PC-3 (cell line): ENCODE measurements at regions not wholly inside any gene's neighbourhood (a gene's known extent, or its start where the extent isn't known, plus 50 kb on each side); places are given as distances from the start of the nearest gene placed in this dataset.

Source experiments
- ATAC-seq: fragments of 200-7000 bp; cut with Tn5 transposase; 2 replicates; pipeline ENCODE4 v1.9.1; 2020; ENCODE audit warnings: mild to moderate bottlenecking, moderate library complexity
- BruUV-seq: library from RNA; stranded (reverse); fragments of 400-500 nt; replicated peaks from 2 replicates; lab custom pipeline; 2021; lab: Mats Ljungman, UMichigan
- CTCF ChIA-PET: fragments of 300-600 bp; sonication (Branson Sonifier 250); formaldehyde crosslinking; loops from one replicate; lab custom pipeline; 2022; ENCODE audit warnings: antibody characterized with exemption; lab: Charles Lee
- POLR2A ChIA-PET: fragments of 300-600 bp; sonication (Branson Sonifier 250); formaldehyde crosslinking; loops from one replicate; lab custom pipeline; 2022; ENCODE audit warnings: antibody characterized with exemption; ENCODE audit not compliant: unreplicated experiment; lab: Charles Lee
- DNase-seq: peaks from one replicate; pipeline ENCODE4 v3.0.0-alpha.2; 2015
- H2AFZ ChIP-seq: fragments of 300-600 bp; sonication (generic); 2 replicates; pipeline ENCODE4 v1.6.0; 2016; ENCODE audit warnings: antibody characterized with exemption, low read length
- H3F3A ChIP-seq: fragments of 300-600 bp; sonication (generic); one replicate; pipeline ENCODE4 v1.6.0; 2017; ENCODE audit warnings: antibody characterized with exemption, low read length, control low read depth, mild to moderate bottlenecking; ENCODE audit not compliant: unreplicated experiment
- H3K27ac ChIP-seq: fragments of 300-600 bp; sonication (generic); 2 replicates; pipeline ENCODE4 v1.5.1; 2016; ENCODE audit warnings: mild to moderate bottlenecking, low read length
- H3K27me3 ChIP-seq: fragments of 300-600 bp; sonication (generic); 2 replicates; pipeline ENCODE4 v1.6.1; 2016; ENCODE audit warnings: low read length, mixed read lengths
- H3K36me3 ChIP-seq: fragments of 300-600 bp; sonication (generic); 2 replicates; pipeline ENCODE4 v1.6.1; 2016; ENCODE audit warnings: low read depth, mixed run types, low read length, mixed read lengths
- H3K4me1 ChIP-seq: fragments of 300-600 bp; sonication (generic); 2 replicates; pipeline ENCODE4 v1.5.1; 2016; ENCODE audit warnings: low read length; ENCODE audit not compliant: insufficient read depth
- H3K4me2 ChIP-seq: fragments of 300-600 bp; sonication (generic); 2 replicates; pipeline ENCODE4 v1.6.0; 2016; ENCODE audit warnings: low read length
- H3K4me3 ChIP-seq: fragments of 300-600 bp; sonication (generic); 2 replicates; pipeline ENCODE4 v1.5.1; 2016; ENCODE audit warnings: mild to moderate bottlenecking, low read length, mixed read lengths
- H3K79me2 ChIP-seq: fragments of 300-600 bp; sonication (generic); 2 replicates; pipeline ENCODE4 v1.6.1; 2017; ENCODE audit warnings: low read length, mixed read lengths
- H3K9ac ChIP-seq: fragments of 300-600 bp; sonication (generic); 2 replicates; pipeline ENCODE4 v1.6.0; 2016; ENCODE audit warnings: mild to moderate bottlenecking, low read length
- H3K9me2 ChIP-seq: fragments of 300-600 bp; sonication (generic); replicated peaks from 2 replicates; pipeline ENCODE4 v1.6.1; 2016; ENCODE audit warnings: mixed run types, low read length, mixed read lengths
- H3K9me3 ChIP-seq: fragments of 300-600 bp; sonication (generic); 2 replicates; pipeline ENCODE4 v1.6.1; 2016; ENCODE audit warnings: low read length, mixed read lengths
- H4K20me1 ChIP-seq: fragments of 300-600 bp; sonication (generic); 2 replicates; pipeline ENCODE4 v1.6.1; 2016; ENCODE audit warnings: low read length, mixed read lengths
- EZH2 ChIP-seq: fragments of 300-600 bp; sonication (generic); IDR thresholded peaks from one replicate; pipeline ENCODE4 v1.6.1; 2017; ENCODE audit warnings: antibody characterized with exemption, mild to moderate bottlenecking, low read length; ENCODE audit not compliant: unreplicated experiment
- EZH2phosphoT487 ChIP-seq: fragments of 300-600 bp; sonication (generic); IDR thresholded peaks from 2 replicates; pipeline ENCODE4 v1.6.1; 2018; ENCODE audit warnings: mild to moderate bottlenecking, antibody characterized with exemption, low read length, borderline replicate concordance
- intact Hi-C: fragments of 100-400 bp; cut with micrococcal nuclease; formaldehyde crosslinking; loops from 2 replicates; pipeline ENCODE4 v1.9.0; 2023
- TF ChIP-seq, protein P1 (sequence below): fragments of 300-600 bp; sonication (generic); conservative IDR thresholded peaks from 2 replicates; pipeline ENCODE4 v1.5.1; 2017; ENCODE audit warnings: antibody characterized with exemption, low read depth, mild to moderate bottlenecking, low read length

DNA sequence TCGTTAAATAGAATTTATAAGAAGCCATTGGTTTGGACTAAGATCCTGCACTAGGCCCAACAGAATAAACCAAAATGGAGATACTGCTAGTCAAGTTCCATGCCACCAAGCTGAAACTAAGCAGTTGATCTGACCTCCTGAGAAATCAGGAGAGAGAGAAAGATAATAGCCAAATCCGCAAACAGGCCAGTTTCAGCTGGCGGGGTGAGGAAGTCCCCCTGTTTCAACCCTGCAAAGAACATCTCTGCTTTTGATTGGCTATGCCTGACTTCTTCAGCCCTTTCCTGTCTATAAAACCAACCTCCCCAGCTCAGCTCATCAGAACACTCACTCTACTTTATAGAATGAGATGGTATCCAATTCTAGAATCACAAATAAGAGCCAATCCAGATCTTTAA lies 543.3 kb upstream of the ID2 start:
- H3K27ac ChIP-seq = no peak overlapping the region
- no TSS peak for BruUV-seq
- no peaks in the 10 kb centered on the region for H3K36me3 ChIP-seq
- TF ChIP-seq, protein P1, sequence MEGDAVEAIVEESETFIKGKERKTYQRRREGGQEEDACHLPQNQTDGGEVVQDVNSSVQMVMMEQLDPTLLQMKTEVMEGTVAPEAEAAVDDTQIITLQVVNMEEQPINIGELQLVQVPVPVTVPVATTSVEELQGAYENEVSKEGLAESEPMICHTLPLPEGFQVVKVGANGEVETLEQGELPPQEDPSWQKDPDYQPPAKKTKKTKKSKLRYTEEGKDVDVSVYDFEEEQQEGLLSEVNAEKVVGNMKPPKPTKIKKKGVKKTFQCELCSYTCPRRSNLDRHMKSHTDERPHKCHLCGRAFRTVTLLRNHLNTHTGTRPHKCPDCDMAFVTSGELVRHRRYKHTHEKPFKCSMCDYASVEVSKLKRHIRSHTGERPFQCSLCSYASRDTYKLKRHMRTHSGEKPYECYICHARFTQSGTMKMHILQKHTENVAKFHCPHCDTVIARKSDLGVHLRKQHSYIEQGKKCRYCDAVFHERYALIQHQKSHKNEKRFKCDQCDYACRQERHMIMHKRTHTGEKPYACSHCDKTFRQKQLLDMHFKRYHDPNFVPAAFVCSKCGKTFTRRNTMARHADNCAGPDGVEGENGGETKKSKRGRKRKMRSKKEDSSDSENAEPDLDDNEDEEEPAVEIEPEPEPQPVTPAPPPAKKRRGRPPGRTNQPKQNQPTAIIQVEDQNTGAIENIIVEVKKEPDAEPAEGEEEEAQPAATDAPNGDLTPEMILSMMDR = no peak
- no peak for TF ChIP-seq EZH2
- TF ChIP-seq EZH2phosphoT487 = no peak
- ChIA-PET CTCF (interaction anchor here (0.5 kb wide), 1 partner anchor 502 kb away, joined by 3 read pairs; no protein-coding TSS in a partner anchor), POLR2A (no interaction called here)
- H3K9ac ChIP-seq = no peak overlapping the region
- H3K79me2 ChIP-seq = no peaks in the 10 kb centered on the region
- no peak overlapping the region for H3K4me2 ChIP-seq
- no peaks in the 10 kb centered on the region for H3F3A ChIP-seq
- H3K9me2 ChIP-seq = 0 out of 2 replicates have a peak, but pooled peaks cover 6% of the 10 kb centered on the region
- H2AFZ ChIP-seq = no peak overlapping the region
- no peak overlapping the region for H3K4me3 ChIP-seq
- H4K20me1 ChIP-seq = no peaks in the 10 kb centered on the region
- ATAC-seq (no peak), DNase-seq (no peak)
- H3K4me1 ChIP-seq = no peaks in the 10 kb centered on the region
- intact Hi-C loops = no loop called here
- H3K9me3 ChIP-seq = no peaks in the 10 kb centered on the region
- H3K27me3 ChIP-seq = no peaks in the 10 kb centered on the region

DNA sequence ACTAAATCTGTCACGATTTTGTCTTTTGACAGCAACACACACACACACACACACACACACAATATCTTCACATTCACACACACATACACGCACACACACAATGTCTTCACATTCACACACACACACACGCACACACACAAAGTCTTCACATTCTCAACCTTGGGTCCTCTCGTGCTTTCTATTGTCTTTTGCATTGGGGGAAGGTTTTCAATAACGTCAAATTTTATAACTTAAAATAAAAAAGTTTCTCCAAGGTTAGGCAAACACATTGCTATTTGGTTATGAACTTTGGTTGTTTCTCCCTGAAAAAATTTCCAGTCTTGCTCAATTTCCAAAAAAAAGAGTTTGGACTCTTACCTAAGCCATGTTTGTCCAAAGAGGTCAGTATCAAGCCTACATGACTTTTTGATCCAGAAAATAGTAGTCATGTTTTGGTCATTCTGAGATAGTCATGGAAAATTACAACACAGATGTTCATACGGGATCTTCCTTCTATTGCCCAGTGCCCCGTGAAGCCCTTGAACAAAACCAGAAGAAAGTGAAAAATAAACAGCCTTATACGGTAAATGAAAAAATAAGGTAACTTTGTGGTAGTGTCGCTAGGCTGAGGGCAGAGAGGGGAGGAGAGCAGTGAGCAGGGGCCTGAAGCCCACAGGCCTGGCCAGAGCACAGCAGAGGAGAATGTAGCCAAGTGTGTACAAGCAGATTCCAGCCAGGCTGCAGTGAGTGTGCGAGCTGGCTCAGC lies 542.8 kb upstream of the ID2 start:
- H3K9ac ChIP-seq = no peak overlapping the region
- no peak overlapping the region for H2AFZ ChIP-seq
- no peaks in the 10 kb centered on the region for H3K4me1 ChIP-seq
- DNase-seq (no peak), ATAC-seq (no peak)
- H3K36me3 ChIP-seq = no peaks in the 10 kb centered on the region
- no peak overlapping the region for H3K27ac ChIP-seq
- H3K9me3 ChIP-seq = no peaks in the 10 kb centered on the region
- BruUV-seq = no TSS peak
- no peak overlapping the region for H3K4me2 ChIP-seq
- TF ChIP-seq, protein P1 = no peak
- TF ChIP-seq EZH2phosphoT487 (no peak), EZH2 (no peak)
- H3K4me3 ChIP-seq = no peak overlapping the region
- no peaks in the 10 kb centered on the region for H4K20me1 ChIP-seq
- H3K27me3 ChIP-seq = no peaks in the 10 kb centered on the region
- intact Hi-C loops = no loop called here
- H3F3A ChIP-seq = no peaks in the 10 kb centered on the region
- H3K9me2 ChIP-seq = 0 out of 2 replicates have a peak, but pooled peaks cover 6% of the 10 kb centered on the region
- H3K79me2 ChIP-seq = no peaks in the 10 kb centered on the region
- ChIA-PET POLR2A (no interaction called here), CTCF (no interaction called here)

DNA sequence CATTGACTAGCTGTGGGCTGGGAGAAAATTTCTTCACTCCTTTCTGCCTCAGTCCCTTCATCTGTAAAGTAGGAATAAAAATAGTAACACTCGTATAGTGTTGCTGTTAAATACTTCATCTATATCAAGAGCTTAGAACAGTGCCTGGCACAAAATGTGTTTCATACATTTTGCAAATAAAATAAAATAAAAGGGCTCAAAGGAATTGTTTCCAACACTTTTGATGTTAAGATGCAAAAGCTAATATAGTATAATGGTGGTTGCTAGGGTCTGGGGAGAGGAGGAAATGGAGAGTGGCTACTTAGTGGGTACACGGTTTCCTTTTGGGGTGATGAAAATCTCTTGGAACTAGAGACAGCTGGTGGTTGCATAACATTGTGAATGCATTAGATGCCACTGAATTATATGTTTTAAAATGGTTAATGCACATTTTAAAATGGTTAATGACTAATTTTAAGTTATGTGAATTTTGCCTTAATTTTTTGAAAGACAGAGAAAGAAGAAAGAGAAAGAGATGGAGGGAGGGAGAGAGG lies 542.1 kb upstream of the ID2 start:
- Histone ChIP-seq H3F3A (no peaks in the 10 kb centered on the region), H3K9me2 (0 out of 2 replicates have a peak, but pooled peaks cover 6% of the 10 kb centered on the region), H3K4me2 (no peak overlapping the region), H3K9ac (no peak overlapping the region), H3K27ac (no peak overlapping the region), H3K27me3 (no peaks in the 10 kb centered on the region), H3K36me3 (no peaks in the 10 kb centered on the region), H4K20me1 (no peaks in the 10 kb centered on the region), H2AFZ (no peak overlapping the region), H3K4me3 (no peak overlapping the region), H3K79me2 (no peaks in the 10 kb centered on the region), H3K9me3 (no peaks in the 10 kb centered on the region), H3K4me1 (peaks cover 4% of the 10 kb centered on the region)
- BruUV-seq = no TSS peak
- no peak for ATAC-seq
- intact Hi-C loops = no loop called here
- TF ChIP-seq EZH2phosphoT487 = no peak
- TF ChIP-seq EZH2 = no peak
- TF ChIP-seq, protein P1 = no peak
- no peak for DNase-seq
- POLR2A ChIA-PET = no interaction called here
- CTCF ChIA-PET = no interaction called here
